PC-3 (cell line): ENCODE measurements at regions not wholly inside any gene's neighbourhood (a gene's known extent, or its start where the extent isn't known, plus 50 kb on each side); places are given as distances from the start of the nearest gene placed in this dataset.
"Not testable (repeated sequence)": the region's sequence is repeated elsewhere in the genome, so short reads cannot be mapped to it uniquely, and the experiment has no call there.

ENCODE experiments used
- CTCF ChIP-seq: fragments of 300-600 bp; sonication (generic); conservative IDR thresholded peaks from 2 replicates; pipeline ENCODE4 v1.5.1; 2017; ENCODE audit warnings: antibody characterized with exemption, low read depth, mild to moderate bottlenecking, low read length
- EZH2phosphoT487 ChIP-seq: fragments of 300-600 bp; sonication (generic); IDR thresholded peaks from 2 replicates; pipeline ENCODE4 v1.6.1; 2018; ENCODE audit warnings: mild to moderate bottlenecking, antibody characterized with exemption, low read length, borderline replicate concordance

DNA sequence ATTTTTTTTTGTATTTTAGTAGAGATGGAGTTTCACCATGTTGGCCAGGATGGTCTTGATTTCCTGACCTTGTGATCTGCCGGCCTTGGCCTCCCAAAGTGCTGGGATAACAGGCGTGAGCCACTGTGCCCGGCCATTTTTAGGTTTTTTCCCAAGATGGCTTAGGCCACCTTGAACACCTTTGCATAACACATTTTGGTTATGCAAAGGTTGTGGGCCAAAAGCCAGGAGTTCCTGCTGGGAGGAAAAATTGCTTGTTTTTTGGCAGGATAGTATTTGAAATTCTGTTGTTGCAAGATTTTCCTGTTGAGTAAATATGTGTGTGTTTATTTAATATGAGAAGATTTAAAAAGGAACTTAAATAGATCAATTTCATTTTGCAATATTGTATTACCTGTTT is 65.3 kb upstream of the KCNJ18 start:
- TF ChIP-seq CTCF, EZH2phosphoT487: not testable (repeated sequence)
